ENCODE measurements at regions not wholly inside any gene's neighbourhood (a gene's known extent, or its start where the extent isn't known, plus 50 kb on each side); places are given as distances from the start of the nearest gene placed in this dataset.

- TF ChIP-seq CTCF (IDR thresholded peaks at IDR 0.05 in 8 of 11, conservative IDR thresholded peaks at IDR 0.05 in 3 of 11) (no peak), POLR2A (IDR thresholded peaks at IDR 0.05) (no peak)
These were observed 453.7 kb upstream of the RUNX1 start for GRCh38 chr21:35502821-35503220.

All from spleen (tissue), 7 donors.